IMR-90 (cell line): ENCODE measurements at regions not wholly inside any gene's neighbourhood (a gene's known extent, or its start where the extent isn't known, plus 50 kb on each side); places are given as distances from the start of the nearest gene placed in this dataset.

ENCODE experiments used
- ATAC-seq: fragments of 200-7000 bp; cut with Tn5 transposase; 2 replicates; pipeline ENCODE4 v1.9.1; 2020; ENCODE audit warnings: low read depth, mild to moderate bottlenecking, moderate library complexity
- BruUV-seq: library from RNA; stranded (reverse); fragments of 400-500 nt; replicated peaks from 2 replicates; lab custom pipeline; 2021; lab: Mats Ljungman, UMichigan
- CTCF ChIA-PET: fragments of 300-600 bp; formaldehyde crosslinking; extraction: SDS; loops from one replicate; lab custom pipeline; 2021; ENCODE audit warnings: antibody characterized with exemption; lab: Yijun Ruan, JAX
- POLR2A ChIA-PET: fragments of 300-600 bp; sonication (Branson Sonifier 250); formaldehyde crosslinking; loops from one replicate; lab custom pipeline; 2022; ENCODE audit warnings: antibody characterized with exemption; ENCODE audit not compliant: unreplicated experiment; lab: Charles Lee
- DNase-seq: peaks from one replicate; pipeline ENCODE4 v3.0.0; 2013
- H2AFZ ChIP-seq: replicated peaks from 2 replicates; pipeline ENCODE3; 2013; ENCODE audit warnings: low read length, mild to moderate bottlenecking; ENCODE audit not compliant: poor library complexity
- H2AK5ac ChIP-seq: 2 replicates; pipeline ENCODE4 v1.6.1; 2013; ENCODE audit warnings: low read depth, low read length, inconsistent platforms
- H2AK9ac ChIP-seq: replicated peaks from 2 replicates; pipeline ENCODE3; 2013; ENCODE audit warnings: mild to moderate bottlenecking, low read depth, low read length, moderate library complexity; ENCODE audit not compliant: poor library complexity
- H2BK120ac ChIP-seq: 2 replicates; pipeline ENCODE4 v1.6.1; 2013; ENCODE audit warnings: low read depth, low read length, inconsistent platforms
- H2BK15ac ChIP-seq: 3 replicates; pipeline ENCODE4 v1.6.1; 2013; ENCODE audit warnings: low read depth, low read length, inconsistent platforms
- H2BK20ac ChIP-seq: 2 replicates; pipeline ENCODE4 v1.6.1; 2013; ENCODE audit warnings: low read depth, mild to moderate bottlenecking, inconsistent platforms, low read length, moderate library complexity
- H2BK5ac ChIP-seq: 2 replicates; pipeline ENCODE4 v1.6.1; 2013; ENCODE audit warnings: mild to moderate bottlenecking, low read depth, low read length, inconsistent platforms; ENCODE audit not compliant: poor library complexity, severe bottlenecking
- H3K14ac ChIP-seq: replicated peaks from 2 replicates; pipeline ENCODE4 v1.6.1; 2013; ENCODE audit warnings: low read depth, low read length, inconsistent platforms
- H3K18ac ChIP-seq: 2 replicates; pipeline ENCODE4 v1.6.1; 2013; ENCODE audit warnings: low read depth, low read length, control low read depth
- H3K23ac ChIP-seq: 2 replicates; pipeline ENCODE4 v1.6.1; 2013; ENCODE audit warnings: low read depth, low read length, inconsistent platforms
- H3K27ac ChIP-seq: 2 replicates; pipeline ENCODE4 v1.5.1; 2013; ENCODE audit warnings: mild to moderate bottlenecking, control low read depth, low read length; ENCODE audit not compliant: insufficient read depth
- H3K27me3 ChIP-seq: 2 replicates; pipeline ENCODE4 v1.6.1; 2013; ENCODE audit warnings: low read length; ENCODE audit not compliant: control insufficient read depth, insufficient read depth
- H3K36me3 ChIP-seq: 2 replicates; pipeline ENCODE4 v1.6.1; 2013; ENCODE audit warnings: low read length, mixed read lengths; ENCODE audit not compliant: control insufficient read depth, insufficient read depth
- H3K4ac ChIP-seq: 2 replicates; pipeline ENCODE4 v1.6.1; 2013; ENCODE audit warnings: low read depth, low read length, inconsistent platforms
- H3K4me1 ChIP-seq: 2 replicates; pipeline ENCODE4 v1.6.1; 2013; ENCODE audit warnings: low read length, mixed read lengths; ENCODE audit not compliant: control insufficient read depth, insufficient read depth
- H3K4me2 ChIP-seq: 2 replicates; pipeline ENCODE4 v1.6.1; 2013; ENCODE audit warnings: low read depth, mild to moderate bottlenecking, control low read depth, low read length, moderate library complexity
- H3K4me3 ChIP-seq: 2 replicates; pipeline ENCODE4 v1.5.1; 2013; ENCODE audit warnings: low read depth, mild to moderate bottlenecking, control low read depth, low read length, moderate library complexity; ENCODE audit not compliant: insufficient read depth
- H3K56ac ChIP-seq: 2 replicates; pipeline ENCODE4 v1.6.1; 2013; ENCODE audit warnings: low read length, inconsistent platforms; ENCODE audit not compliant: insufficient read depth; ENCODE audit errors: extremely low read depth
- H3K79me1 ChIP-seq, 2 experiments: 2 replicates each; pipeline ENCODE4 v1.6.1; 2013; ENCODE audit warnings: low read length in 2 of 2, inconsistent platforms in 1 of 2, low read depth in 1 of 2
- H3K9ac ChIP-seq: 2 replicates; pipeline ENCODE4 v1.6.1; 2013; ENCODE audit warnings: low read depth, low read length, control low read depth
- H3K9me1 ChIP-seq: 2 replicates; pipeline ENCODE4 v1.6.1; 2013; ENCODE audit warnings: low read length, inconsistent platforms; ENCODE audit not compliant: insufficient read depth
- H3K9me3 ChIP-seq: 2 replicates; pipeline ENCODE4 v1.6.1; 2013; ENCODE audit warnings: low read length; ENCODE audit not compliant: control insufficient read depth, insufficient read depth
- H4K20me1 ChIP-seq: 2 replicates; pipeline ENCODE4 v1.6.1; 2013; ENCODE audit warnings: low read length, inconsistent platforms; ENCODE audit not compliant: insufficient read depth
- H4K5ac ChIP-seq: 2 replicates; pipeline ENCODE4 v1.6.1; 2013; ENCODE audit warnings: mild to moderate bottlenecking, low read depth, low read length, control low read depth
- H4K8ac ChIP-seq, 2 experiments: 2 replicates each; pipeline ENCODE4 v1.6.1; 2013; ENCODE audit warnings: low read depth in 2 of 2, low read length in 2 of 2, control low read depth in 1 of 2, inconsistent platforms in 1 of 2
- H4K91ac ChIP-seq: 2 replicates; pipeline ENCODE4 v1.6.1; 2013; ENCODE audit warnings: low read depth, low read length, inconsistent platforms; ENCODE audit not compliant: insufficient read depth
- BHLHE40 ChIP-seq: fragments of 150-350 bp; IDR thresholded peaks from 2 replicates; pipeline ENCODE4 v1.6.1; 2016; ENCODE audit warnings: mild to moderate bottlenecking, low read depth, low read length
- MXI1 ChIP-seq: IDR thresholded peaks from 2 replicates; pipeline ENCODE4 v1.6.1; 2012; ENCODE audit warnings: low read depth, mild to moderate bottlenecking, low read length, moderate library complexity, borderline replicate concordance
- RCOR1 ChIP-seq: IDR thresholded peaks from 2 replicates; pipeline ENCODE4 v1.6.1; 2012; ENCODE audit warnings: mild to moderate bottlenecking, low read length, improper control_type of control experiment; ENCODE audit not compliant: insufficient replicate concordance
- SMC3 ChIP-seq: fragments of 150-350 bp; IDR thresholded peaks from 2 replicates; pipeline ENCODE4 v1.6.1; 2016; ENCODE audit warnings: low read depth, mild to moderate bottlenecking, antibody characterized with exemption, low read length, moderate library complexity
- dilution Hi-C: fragments of 300-500 bp; cut with HindIII; formaldehyde crosslinking; loops from one replicate; pipeline ENCODE4 v1.14.3; 2018; ENCODE audit warnings: low sequenced_read_pairs; ENCODE audit not compliant: unreplicated experiment
- in situ Hi-C: fragments of 300-500 bp; cut with MboI; formaldehyde crosslinking; loops from 3 replicates; pipeline ENCODE4 v1.14.3; 2019; ENCODE audit warnings: low sequenced_read_pairs, inconsistent platforms, mixed read lengths
- intact Hi-C: fragments of 100-400 bp; cut with micrococcal nuclease; formaldehyde crosslinking; loops from 2 replicates; pipeline ENCODE4 v1.10.0; 2022
- TF ChIP-seq, protein P1 (sequence below): fragments of 150-350 bp; IDR thresholded peaks from 2 replicates; pipeline ENCODE4 v1.6.1; 2017; ENCODE audit warnings: mild to moderate bottlenecking, antibody characterized with exemption, low read length, low read depth
- TF ChIP-seq, protein P2 (sequence below): conservative IDR thresholded peaks from 2 replicates; pipeline ENCODE4 v1.5.1; 2012; ENCODE audit warnings: mild to moderate bottlenecking, low read depth, low read length, improper control_type of control experiment

DNA sequence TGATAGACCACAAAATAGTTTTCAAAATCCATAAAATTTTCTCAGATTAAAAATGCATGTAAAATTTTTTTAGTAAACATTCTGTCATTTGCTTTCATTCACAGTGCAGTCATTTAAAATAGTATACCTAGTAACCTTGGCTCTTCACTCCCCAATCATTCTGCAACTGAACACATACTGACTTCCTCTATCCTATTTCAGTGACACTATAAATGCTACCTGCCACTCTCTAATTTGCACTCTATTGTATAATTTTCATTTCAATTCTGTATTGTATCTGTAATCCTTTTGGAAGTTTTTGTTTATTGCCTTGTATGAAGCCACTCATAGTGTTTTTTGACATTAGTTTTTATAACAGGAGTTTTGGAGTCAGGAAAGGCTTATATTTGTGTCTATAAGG lies 1029.1 kb upstream of the NCAM2 start:
- no peak overlapping the region for H2BK20ac ChIP-seq
- CTCF ChIA-PET = no interaction called here
- H2AK9ac ChIP-seq = no peak overlapping the region
- BruUV-seq = no TSS peak
- no peak overlapping the region for H3K23ac ChIP-seq
- TF ChIP-seq, protein P1, sequence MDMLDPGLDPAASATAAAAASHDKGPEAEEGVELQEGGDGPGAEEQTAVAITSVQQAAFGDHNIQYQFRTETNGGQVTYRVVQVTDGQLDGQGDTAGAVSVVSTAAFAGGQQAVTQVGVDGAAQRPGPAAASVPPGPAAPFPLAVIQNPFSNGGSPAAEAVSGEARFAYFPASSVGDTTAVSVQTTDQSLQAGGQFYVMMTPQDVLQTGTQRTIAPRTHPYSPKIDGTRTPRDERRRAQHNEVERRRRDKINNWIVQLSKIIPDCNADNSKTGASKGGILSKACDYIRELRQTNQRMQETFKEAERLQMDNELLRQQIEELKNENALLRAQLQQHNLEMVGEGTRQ = no peak
- TF ChIP-seq, protein P2, sequence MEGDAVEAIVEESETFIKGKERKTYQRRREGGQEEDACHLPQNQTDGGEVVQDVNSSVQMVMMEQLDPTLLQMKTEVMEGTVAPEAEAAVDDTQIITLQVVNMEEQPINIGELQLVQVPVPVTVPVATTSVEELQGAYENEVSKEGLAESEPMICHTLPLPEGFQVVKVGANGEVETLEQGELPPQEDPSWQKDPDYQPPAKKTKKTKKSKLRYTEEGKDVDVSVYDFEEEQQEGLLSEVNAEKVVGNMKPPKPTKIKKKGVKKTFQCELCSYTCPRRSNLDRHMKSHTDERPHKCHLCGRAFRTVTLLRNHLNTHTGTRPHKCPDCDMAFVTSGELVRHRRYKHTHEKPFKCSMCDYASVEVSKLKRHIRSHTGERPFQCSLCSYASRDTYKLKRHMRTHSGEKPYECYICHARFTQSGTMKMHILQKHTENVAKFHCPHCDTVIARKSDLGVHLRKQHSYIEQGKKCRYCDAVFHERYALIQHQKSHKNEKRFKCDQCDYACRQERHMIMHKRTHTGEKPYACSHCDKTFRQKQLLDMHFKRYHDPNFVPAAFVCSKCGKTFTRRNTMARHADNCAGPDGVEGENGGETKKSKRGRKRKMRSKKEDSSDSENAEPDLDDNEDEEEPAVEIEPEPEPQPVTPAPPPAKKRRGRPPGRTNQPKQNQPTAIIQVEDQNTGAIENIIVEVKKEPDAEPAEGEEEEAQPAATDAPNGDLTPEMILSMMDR = no peak
- TF ChIP-seq BHLHE40 (no peak), RCOR1 (no peak), SMC3 (no peak), MXI1 (no peak)
- no peak overlapping the region for H3K18ac ChIP-seq
- no peak overlapping the region for H2AFZ ChIP-seq
- H4K5ac ChIP-seq = no peak overlapping the region
- no peaks in the 10 kb centered on the region for H3K9me1 ChIP-seq
- no peaks in the 10 kb centered on the region for H3K36me3 ChIP-seq
- no peak overlapping the region for H2BK15ac ChIP-seq
- in situ Hi-C loops (no loop called here), intact Hi-C loops (no loop called here), dilution Hi-C loops (no loop called here)
- POLR2A ChIA-PET = no interaction called here
- no peaks in the 10 kb centered on the region for H3K79me1 ChIP-seq
- no peak overlapping the region for H3K56ac ChIP-seq
- no peak overlapping the region for H3K9ac ChIP-seq
- no peaks in the 10 kb centered on the region for H3K4me1 ChIP-seq
- no peak overlapping the region for H2BK5ac ChIP-seq
- no peak overlapping the region for H3K27ac ChIP-seq
- no peak overlapping the region for H4K8ac ChIP-seq
- no peak for DNase-seq
- H4K91ac ChIP-seq = no peak overlapping the region
- H3K4me3 ChIP-seq = no peak overlapping the region
- no peaks in the 10 kb centered on the region for H3K27me3 ChIP-seq
- H3K9me3 ChIP-seq = peaks cover 9% of the 10 kb centered on the region
- no peak overlapping the region for H2BK120ac ChIP-seq
- no peaks in the 10 kb centered on the region for H4K20me1 ChIP-seq
- ATAC-seq = no peak
- no peak overlapping the region for H3K4me2 ChIP-seq
- H3K14ac ChIP-seq = no peak overlapping the region
- H3K4ac ChIP-seq = no peak overlapping the region
- H2AK5ac ChIP-seq = no peak overlapping the region
